NCI-H82 treated with DMSO at 0.1 percent for 48 hours (cell line): ENCODE measurements at regions not wholly inside any gene's neighbourhood (a gene's known extent, or its start where the extent isn't known, plus 50 kb on each side); places are given as distances from the start of the nearest gene placed in this dataset.
"Not testable (repeated sequence)": the region's sequence is repeated elsewhere in the genome, so short reads cannot be mapped to it uniquely, and the experiment has no call there.

ENCODE experiments used
- DNase-seq: peaks from one replicate; lab custom pipeline; 2025; ENCODE audit not compliant: unreplicated experiment; lab: John Stamatoyannopoulos, UW

DNA sequence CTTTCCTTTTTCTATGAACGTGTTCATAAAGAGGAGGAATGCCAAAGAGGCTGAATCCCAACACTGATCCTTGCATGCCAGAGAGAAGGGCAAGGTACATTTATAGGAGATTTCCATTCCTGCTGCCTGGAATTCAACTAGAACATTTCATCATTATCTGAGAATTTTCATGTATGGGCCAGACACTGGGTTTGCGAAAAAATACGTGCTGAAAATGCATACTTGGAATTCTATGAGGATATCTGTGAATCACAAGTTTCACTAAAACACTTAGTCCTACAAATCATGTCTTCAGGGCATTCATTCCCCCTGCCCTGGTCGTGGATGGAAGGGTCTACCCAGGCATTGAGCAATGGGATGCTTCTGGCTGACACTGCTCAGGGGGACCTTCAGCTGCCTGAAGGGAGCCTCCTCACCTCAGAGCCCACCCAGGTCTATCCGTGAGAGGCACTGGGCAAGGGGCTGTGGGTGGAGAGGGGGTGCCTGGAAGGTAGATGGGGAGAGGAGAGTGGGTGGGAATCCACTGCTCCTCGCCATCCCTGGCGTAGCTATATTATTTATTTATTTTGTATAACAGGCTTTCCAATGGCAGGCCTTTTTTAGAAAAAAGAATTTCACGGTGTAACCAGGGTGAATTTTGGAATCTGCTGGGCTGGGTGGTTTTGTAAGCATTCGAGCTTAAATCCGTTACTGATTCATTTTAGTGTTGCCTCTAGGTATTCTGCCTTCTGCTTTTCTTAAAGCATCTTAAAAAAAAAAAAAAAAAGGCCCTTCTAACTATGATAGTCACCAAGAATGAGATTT is 560.6 kb upstream of the ID2 start:
- DNase-seq, result no peak

DNA sequence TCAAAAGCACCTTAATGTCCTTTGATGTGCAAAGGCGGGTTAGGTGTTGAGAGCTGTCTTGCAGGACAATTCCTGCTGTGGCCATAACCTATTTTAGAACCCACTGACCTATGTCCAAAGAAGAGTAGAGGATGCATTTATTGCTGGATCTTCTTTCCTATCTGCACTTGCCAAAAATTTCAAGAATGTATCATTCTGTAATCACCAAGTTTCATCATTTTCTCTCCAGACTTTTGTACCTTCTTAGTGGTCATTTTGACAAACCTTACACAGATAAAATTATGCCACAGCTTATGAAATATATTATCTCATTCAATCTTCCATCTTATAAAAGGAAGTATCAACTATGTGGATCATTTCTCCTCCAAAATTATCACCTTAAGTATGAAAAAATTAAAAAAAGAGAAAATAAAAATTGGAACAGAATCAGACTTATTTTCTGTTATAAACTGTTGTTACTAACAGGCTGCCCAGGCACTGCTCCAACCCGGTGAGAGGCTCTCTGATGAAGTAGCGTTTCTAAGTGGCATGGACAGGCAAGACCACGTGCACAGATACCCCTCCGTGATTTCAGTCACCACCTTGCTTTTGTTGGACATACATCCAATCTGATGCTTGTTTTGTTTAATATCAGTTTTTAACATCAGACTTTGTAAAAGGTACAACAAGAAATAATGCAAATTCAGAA is 559.9 kb upstream of the ID2 start:
- no peak for DNase-seq

DNA sequence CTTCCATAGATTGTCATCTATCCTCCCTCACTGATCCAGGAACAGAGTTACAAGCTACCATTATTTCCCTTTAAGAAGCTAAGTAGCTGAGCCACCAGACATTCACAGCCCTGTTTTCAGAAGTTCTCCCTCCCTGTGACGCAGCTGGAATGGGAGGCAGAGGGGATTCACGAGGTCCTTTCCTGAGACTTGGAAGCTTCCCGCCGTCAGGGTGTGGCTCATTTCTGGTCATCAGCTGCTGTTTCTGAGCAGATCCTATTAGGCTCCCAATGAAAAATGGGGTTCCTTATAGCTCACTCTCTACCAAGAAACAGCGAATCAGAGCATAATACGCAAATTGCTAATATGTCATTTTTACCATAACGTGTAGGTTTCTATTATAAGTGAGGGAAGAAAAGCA is 559.3 kb upstream of the ID2 start:
- no peak for DNase-seq

DNA sequence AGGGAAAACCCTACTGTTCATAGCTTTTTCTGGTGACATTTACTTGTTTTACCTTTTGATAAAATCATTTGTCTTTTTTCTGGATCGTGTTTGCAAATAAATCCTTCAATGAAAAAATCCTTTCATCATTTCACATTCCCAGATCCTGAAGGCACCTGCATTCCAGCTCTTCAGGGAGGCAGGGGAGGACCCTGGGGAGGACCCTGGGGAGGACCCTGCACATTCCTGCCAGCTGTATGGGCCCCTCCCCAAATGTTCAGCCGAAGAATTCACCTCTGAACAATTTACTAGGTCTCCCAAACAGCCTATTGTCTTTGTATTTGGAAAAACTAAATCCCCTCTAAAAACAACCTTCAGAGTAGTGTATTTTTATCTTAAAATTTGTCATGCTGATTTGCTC is 558.4 kb upstream of the ID2 start:
- no peak for DNase-seq

DNA sequence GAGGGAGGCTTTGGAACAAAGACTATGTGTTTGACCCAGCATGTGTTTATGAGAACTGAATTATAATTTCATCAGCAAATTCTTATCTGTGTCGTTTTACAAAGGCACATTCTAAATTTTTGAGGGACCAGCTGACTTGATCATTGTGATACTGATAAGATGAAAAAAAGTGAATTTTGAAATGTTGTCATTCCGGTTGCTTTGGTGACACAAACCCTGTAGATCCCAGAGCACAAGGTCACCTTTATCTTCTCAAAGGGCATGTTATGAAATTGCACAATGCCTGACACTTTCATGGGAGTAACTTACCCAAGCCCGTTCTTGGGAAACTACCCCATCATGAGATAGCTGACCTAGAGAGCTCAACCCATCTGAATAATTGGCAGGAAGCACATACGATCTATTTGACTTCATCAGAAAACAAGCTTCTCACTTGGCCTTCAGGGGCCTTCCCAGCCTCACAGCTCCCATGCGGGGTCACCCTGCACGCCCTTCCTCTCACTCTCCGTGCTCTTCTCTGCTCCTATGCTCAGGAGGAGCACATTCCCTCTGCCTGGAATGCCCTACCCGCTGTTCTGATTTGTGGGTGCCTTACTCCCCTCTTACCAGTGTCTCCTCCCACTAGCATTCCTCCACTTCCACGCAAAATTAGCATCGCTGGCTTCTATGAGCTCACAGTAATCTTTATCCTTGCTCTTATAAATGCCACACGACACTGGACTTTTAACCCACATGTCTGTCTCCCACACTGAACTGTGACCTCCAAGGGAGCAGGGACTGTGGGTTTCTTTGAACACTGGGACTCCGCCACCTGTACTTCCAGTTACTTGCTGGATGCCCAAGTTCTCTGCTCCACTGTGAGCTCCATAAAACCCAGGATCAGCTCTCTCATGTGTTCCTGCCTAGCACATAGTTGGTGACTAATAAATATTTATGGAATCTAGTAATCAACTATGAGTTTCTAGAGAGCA is 555.8 kb upstream of the ID2 start:
- DNase-seq, result no peak

DNA sequence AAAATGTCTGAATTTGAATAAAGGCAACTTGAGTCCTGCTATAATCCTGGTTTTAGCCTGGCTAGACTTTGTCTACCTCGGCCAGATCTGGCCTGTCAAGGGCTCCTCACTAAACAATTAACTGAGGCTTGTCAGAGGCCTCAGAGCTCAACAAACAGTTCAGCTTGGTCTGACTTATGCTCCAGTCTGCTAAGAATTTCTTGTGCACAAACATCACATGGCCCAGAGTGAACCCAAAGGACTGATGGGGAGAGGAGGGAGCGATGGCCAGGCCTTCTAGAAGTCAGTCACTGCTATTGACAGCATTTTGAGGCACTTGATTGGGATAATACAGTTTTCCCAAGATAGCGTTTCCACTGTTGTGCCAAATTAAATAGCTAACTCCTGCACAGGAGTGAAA is 555.1 kb upstream of the ID2 start:
- no peak for DNase-seq

DNA sequence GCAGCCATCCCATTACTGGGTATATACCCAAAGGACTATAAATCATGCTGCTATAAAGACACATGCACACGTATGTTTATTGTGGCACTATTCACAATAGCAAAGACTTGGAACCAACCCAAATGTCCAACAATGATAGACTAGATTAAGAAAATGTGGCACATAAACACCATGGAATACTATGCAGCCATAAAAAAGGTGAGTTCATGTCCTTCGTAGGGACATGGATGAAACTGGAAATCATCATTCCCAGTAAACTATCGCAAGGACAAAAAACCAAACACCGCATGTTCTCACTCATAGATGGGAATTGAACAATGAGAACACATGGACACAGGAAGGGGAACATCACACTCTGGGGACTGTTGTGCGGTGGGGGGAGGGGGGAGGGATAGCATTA is 550.4 kb upstream of the ID2 start:
- not testable (repeated sequence) for DNase-seq

DNA sequence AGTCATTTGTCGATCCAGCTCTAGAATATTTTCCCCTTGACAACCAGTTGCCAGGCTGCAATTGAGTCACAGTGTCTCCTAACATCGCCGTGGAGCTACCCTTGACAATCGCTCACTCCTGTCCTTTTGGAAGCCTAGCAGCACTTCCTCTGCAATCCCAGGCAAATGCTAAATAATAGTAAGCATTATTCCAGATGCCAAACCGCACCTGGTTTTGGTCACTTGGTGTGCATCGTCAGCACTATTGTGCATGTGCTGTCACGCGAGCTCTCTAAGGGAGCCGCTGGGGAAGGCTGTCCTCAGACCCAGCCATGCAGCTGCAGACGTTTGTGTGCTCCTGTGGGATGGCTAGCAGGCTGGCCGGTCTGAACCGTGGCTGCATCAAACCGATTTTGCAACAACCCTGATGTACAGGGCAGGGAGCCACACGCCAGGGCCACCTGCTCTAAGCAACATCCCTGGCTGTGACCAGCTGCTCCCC is 549.5 kb upstream of the ID2 start:
- no peak for DNase-seq

DNA sequence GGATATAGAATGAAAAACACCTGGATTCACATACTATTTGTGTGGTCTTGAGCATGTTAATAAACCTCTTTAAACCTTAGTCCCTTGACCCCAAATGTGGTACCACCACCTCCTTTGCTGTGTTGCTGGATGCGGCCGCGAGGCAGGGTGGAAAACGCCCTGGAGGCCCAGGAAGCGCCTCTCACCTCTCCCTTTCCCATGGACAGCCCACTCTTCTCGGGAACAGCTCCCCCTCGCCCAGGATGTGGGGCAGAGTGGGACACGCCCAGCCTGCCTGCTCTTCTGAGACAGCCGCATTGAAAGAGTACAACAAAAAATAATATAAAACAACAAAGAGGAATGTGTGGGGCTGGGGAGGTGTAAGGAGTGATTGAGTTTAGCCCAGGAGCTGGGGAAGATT is 549.0 kb upstream of the ID2 start:
- DNase-seq, result no peak

DNA sequence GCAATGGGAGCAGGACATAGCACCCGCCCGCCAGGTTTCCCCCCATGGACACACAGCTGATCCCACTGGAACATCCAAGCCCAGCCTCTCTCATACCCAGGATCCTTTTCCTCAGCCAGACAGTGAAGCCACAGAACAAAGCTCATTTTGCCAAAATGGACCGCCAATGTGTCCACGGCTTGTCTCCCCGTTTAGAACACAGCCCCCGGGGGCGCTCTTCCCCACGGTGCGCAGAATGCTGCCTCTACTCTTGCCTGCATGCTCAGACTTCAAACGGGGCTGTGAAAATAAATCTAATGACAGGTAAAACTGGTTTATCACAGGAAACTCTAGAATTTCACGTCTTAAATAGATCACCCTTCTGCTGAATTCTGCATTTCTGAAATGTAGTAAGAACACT is 548.5 kb upstream of the ID2 start:
- DNase-seq, result no peak

DNA sequence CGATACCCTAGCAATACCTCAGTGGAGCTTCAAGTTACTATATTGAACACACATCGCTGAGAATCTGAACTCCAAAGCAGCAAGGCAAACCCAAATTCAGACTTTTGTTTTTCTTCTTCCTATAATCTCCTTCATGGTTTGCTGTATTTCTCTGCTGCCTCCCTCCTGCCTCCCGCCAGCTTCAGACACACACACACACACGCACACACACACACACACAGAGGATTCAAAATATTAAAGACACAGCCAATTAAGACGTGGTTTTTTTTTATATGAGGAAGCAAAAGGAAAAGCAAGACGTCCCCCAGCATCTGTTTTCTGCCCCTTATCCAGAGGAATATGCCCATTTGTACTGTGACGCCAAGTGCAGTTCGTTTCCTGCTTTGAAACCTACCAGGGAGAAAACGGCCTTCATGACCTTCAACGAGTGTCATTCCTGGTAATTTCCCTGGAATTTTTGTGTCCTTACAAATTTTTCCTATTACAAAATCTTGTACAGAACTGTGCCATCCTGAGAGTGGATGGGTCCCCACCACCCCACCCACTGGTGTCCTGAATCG is 547.9 kb upstream of the ID2 start:
- DNase-seq, result no peak

DNA sequence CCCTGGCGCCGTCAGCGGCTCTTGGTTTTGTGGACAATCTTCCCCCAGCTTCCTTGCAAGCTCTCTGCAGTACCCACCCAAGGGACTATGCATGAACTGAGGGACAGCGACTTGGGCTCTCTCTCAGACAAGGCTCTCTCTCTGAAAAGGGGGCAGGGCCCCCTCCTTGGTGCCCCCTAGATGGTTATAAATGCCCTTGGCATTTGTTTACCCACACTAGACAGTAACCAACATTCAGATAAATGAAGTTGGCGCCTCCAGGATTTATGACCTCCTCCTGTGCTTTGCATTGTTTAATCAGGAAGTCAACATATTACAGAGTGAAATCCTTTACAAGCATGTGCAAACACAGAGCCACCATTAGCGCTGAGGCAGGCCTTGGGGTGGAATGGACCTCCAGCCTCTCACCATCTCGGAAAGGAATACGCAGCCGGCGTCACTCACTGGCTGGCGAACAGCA is 547.4 kb upstream of the ID2 start:
- DNase-seq, result no peak

DNA sequence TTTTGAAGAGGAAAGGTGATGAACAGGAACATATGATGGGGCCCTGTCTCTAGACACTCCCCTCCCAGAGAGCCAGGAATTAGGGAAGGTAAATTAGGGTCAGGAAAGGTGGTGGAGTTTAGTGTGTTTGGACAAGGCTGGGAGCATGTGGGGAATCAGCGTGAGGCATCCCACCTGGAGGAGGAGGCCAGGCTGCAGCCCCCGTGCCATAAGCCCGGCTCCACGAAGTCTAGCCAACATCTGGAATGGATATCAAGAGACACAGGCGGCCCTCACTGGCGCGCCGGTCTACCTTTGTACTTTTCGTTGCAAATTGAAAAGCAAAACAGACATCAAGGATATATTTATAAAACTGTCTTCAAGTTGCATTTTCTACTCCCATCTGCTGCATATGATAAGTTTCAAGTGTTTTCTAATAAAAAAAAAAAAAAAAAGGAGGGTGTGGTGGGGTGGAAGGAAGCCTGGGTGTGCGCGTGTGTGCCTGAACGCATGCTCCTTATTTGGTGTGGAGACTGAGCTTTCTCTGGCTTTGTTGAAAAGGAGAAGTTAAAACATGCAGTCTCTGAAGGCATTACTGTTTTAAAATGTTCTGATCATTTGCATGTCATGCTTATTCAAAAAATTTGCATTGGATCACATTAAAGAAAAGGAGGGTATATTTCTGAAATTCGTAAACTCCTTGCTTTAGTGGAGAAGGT is 546.7 kb upstream of the ID2 start:
- DNase-seq, result no peak

DNA sequence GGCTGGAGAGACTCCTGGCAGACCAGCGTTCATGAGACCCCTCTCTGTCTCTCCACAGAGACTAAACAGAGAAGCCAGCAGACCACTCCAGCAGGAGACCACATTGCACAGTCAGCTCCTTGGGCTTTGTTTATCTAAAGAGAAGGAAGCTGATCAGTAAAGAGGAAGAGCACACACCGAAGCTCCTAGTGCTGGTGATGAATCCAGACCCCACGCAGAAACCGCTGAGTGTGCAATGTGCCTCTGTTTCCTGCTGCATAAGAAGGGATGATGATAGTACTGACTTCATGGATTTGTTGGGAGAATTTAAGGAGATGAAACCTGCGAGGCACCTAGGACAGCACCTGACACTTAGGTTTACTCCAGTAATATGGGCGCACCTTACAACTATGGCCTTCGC is 544.1 kb upstream of the ID2 start:
- no peak for DNase-seq

DNA sequence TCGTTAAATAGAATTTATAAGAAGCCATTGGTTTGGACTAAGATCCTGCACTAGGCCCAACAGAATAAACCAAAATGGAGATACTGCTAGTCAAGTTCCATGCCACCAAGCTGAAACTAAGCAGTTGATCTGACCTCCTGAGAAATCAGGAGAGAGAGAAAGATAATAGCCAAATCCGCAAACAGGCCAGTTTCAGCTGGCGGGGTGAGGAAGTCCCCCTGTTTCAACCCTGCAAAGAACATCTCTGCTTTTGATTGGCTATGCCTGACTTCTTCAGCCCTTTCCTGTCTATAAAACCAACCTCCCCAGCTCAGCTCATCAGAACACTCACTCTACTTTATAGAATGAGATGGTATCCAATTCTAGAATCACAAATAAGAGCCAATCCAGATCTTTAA is 543.3 kb upstream of the ID2 start:
- no peak for DNase-seq

DNA sequence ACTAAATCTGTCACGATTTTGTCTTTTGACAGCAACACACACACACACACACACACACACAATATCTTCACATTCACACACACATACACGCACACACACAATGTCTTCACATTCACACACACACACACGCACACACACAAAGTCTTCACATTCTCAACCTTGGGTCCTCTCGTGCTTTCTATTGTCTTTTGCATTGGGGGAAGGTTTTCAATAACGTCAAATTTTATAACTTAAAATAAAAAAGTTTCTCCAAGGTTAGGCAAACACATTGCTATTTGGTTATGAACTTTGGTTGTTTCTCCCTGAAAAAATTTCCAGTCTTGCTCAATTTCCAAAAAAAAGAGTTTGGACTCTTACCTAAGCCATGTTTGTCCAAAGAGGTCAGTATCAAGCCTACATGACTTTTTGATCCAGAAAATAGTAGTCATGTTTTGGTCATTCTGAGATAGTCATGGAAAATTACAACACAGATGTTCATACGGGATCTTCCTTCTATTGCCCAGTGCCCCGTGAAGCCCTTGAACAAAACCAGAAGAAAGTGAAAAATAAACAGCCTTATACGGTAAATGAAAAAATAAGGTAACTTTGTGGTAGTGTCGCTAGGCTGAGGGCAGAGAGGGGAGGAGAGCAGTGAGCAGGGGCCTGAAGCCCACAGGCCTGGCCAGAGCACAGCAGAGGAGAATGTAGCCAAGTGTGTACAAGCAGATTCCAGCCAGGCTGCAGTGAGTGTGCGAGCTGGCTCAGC is 542.8 kb upstream of the ID2 start:
- DNase-seq, result no peak

DNA sequence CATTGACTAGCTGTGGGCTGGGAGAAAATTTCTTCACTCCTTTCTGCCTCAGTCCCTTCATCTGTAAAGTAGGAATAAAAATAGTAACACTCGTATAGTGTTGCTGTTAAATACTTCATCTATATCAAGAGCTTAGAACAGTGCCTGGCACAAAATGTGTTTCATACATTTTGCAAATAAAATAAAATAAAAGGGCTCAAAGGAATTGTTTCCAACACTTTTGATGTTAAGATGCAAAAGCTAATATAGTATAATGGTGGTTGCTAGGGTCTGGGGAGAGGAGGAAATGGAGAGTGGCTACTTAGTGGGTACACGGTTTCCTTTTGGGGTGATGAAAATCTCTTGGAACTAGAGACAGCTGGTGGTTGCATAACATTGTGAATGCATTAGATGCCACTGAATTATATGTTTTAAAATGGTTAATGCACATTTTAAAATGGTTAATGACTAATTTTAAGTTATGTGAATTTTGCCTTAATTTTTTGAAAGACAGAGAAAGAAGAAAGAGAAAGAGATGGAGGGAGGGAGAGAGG is 542.1 kb upstream of the ID2 start:
- no peak for DNase-seq

DNA sequence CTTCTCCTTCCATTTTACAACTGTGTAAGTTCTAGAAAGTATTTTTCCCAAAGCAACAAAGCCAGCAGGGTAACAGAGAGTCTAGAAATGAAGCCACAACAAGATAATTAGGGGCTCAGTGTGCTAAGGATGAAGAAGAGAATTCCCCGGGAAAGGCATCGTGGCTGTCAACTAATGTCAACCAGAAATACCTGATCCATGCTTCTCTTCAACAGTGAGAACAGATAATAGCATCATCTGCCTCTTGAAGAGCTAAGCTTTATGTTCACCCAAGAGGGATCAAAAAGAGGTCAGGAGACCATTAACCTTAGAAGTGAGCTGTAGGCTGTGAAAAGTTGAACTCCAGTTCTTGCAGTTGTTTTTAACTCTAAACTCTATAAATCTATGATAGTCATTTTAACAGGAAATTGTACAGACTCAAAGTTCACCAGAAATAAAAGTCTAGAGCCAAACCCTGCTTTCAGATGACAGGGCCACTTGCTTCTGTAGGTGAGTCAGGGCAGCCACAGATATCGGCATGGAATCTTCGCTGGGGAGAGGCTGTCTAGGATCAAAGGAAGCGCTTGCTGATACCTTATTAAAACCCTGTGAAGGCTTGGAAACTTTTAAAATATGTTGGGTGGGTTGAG is 540.7 kb upstream of the ID2 start:
- DNase-seq, result no peak

DNA sequence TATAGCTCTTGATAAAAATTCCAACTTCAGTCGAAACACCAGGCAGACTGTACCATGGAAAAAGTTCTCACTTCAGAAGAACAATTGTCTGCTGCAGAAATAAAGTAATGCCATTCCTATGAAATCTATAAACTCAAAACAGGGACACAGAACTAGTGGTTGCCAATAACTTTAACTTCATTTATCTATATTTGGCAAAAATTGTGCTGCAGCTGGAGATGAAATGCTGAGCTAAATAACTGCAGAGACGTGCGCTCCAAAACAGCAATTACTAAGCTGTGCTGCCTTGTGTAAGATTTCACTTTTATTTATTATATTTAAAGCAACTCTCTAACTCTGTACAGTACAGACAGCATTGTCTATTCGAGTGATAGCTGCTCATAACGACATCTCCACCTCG is 540.1 kb upstream of the ID2 start:
- DNase-seq, result no peak
